B cell (primary cell): ENCODE measurements at regions not wholly inside any gene's neighbourhood (a gene's known extent, or its start where the extent isn't known, plus 50 kb on each side); places are given as distances from the start of the nearest gene placed in this dataset.

ENCODE experiments used
- CTCF ChIP-seq: fragments of 200-600 bp; IDR thresholded peaks from one replicate; pipeline ENCODE4 v1.8.0; 2022; ENCODE audit warnings: antibody characterized with exemption, mild to moderate bottlenecking
- EZH2 ChIP-seq: IDR thresholded peaks from 2 replicates; pipeline ENCODE4 v1.6.1; 2012; ENCODE audit warnings: borderline replicate concordance, low read depth, mild to moderate bottlenecking, moderate library complexity, low read length; ENCODE audit not compliant: insufficient read depth, poor library complexity, severe bottlenecking

GRCh38 chr5:173711466-173711865 is 95.0 kb upstream of the BOD1 start:
- no peak for TF ChIP-seq CTCF
- TF ChIP-seq EZH2, result no peak
